Stimulated activated CD8-positive, alpha-beta memory T cell treated with anti-CD3 and anti-CD28 coated beads, Interleukin-12 subunit alpha, Interleukin-12 subunit beta, amount 100 ng/mL, for 24 hours (primary cell): ENCODE measurements at regions not wholly inside any gene's neighbourhood (a gene's known extent, or its start where the extent isn't known, plus 50 kb on each side); places are given as distances from the start of the nearest gene placed in this dataset.

Source experiments
- DNase-seq: peaks from one replicate; pipeline ENCODE4 v3.0.0-alpha.2; 2020; ENCODE audit errors: extremely low read depth

DNA sequence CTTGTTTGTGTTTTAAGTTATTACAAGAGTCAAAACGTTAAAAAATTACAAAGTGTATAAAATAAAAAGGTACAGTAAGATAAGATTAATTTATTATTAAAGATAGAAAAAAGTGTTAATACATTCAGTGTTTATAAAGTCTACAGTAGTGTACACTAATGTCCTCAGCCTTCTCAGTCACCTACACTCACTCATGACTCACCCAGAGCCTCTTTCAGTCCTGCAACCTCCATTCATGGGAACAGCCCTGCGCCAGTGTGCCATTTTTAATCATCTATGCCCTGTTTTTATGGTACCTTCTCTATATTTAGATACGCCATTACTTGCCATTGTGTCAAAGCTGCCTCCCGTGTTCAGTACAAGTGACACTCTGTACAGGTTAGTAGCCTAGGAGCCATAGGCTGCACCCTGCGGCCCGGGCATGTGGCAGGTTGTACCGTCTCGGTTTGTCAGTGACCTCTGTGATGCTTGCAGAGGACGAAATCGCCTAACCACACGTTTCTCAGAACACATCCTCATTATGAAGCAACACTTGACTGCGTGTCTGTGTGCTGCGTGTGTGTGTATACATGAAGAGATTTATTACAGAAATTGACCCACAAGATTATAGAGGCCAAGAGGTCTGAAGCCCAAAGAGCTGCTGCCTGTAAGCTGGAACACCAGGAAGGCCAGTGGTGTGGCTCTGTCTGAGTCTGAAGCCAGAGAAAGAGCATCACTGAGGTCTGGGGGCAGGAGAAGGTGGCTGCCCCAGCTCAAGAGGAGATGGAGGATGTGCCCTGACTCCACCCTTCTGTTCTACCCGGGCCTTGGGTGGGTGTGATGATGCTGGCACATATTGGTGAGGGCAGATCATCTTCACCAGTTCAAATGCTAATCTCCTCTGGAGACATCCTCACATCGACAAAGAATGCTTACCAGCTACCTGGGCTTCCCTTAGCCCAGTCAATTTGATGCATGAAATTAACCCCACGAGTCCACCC, 116.6 kb upstream of the C14orf180 start:
- no peak for DNase-seq

- DNase-seq = no peak
Observed at GRCh38 chr14:104464907-104465306, 114.7 kb upstream of the C14orf180 start.

GRCh38 chr14:104465482-104466390, 113.8 kb upstream of the C14orf180 start:
- DNase-seq = no peak

DNA sequence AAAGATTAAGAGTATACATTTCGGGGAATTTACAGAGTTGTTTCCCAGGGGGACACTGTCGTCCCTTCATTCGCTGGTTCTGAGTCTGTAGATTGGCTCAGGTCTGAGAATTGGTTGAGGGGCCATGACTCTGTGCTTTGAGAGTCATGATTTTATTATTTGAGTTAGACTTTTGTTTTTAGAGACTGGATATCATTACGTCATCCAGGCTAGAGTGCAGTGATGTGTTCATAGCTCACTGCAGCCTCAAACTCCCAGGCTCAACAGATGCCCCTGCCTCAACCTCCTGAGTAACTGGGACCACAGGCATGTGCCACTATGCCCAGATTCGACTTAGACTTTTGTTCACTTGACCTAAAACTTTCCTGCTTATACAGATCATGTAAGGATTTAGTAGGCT, 112.3 kb upstream of the C14orf180 start:
- DNase-seq = no peak

- no peak for DNase-seq
Observed at GRCh38 chr14:104467641-104468040, 111.9 kb upstream of the C14orf180 start.

- no peak for DNase-seq
Observed at GRCh38 chr14:104469591-104469990, 110.0 kb upstream of the C14orf180 start.

- no peak for DNase-seq
Observed at GRCh38 chr14:104470588-104470987, 109.0 kb upstream of the C14orf180 start.

GRCh38 chr14:104471114-104471513, 108.5 kb upstream of the C14orf180 start:
- DNase-seq = no peak

DNA sequence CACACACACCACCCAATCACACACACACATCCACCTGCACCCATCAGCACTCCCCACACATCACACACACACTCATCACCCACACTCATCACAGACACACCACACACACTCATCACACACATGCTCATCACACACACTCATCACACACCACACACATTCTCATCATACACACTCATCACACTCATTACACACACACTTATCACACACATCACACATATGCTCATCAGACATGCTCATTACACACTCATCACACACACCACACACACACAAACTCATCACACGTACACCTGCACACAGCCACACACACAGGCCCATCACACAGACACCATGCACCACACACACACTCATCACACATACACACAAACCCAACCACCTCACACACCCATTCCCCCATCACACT, 107.5 kb upstream of the C14orf180 start:
- DNase-seq = no peak

DNA sequence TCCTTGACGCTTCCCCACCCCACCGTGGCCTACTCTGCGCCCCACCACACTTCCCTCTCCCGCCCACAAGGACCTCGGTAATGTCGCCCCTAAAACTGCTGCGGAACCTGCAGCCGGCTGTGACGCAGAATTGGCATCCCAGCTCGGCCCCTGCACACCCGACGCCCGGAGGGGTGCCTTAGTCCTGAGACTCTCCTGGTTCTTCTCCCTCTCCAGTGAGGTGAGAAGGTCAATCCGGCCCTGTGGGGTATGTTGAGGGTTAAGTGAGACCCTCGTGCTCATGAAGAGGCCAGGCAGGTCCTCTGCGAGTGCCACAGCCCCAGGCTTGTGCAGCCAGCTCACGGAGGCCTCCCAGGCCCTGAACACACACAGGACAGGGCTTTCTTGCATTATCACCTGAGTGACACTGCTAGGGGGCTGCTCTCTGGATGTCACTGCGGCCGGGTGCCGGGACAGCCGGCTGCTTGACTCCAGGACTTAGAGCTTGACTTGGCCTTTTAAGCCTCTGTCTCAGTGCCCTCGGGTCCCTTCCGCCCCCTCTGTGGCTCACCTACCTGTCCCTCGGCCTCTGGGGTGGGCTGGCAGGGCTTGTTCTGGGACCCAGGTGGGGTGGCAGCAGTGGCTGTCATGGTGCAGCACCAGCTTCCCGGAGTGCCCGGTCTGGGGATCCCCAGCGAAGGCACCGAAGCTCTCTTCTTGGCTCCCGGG, 106.9 kb upstream of the C14orf180 start:
- no peak for DNase-seq

DNA sequence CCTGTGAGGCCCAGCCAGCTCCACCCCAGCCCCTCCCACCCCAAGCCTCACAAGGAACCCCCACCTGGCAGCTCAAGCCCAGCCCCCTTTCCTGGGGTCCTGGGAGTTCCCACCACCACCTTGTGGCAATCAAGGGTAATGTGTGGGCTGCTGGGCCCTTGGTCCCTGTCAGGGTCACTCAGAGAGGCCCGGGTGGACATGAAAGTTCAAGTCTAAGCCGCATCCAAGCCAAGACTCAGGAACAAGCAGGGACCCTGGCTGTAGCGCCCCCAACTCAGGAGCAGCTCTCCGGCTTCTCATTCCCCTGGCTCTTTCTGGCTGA, 106.4 kb upstream of the C14orf180 start:
- no peak for DNase-seq

GRCh38 chr14:104473649-104474494, 105.7 kb upstream of the C14orf180 start:
- no peak for DNase-seq

- no peak for DNase-seq
Observed at GRCh38 chr14:104474495-104475213, 104.9 kb upstream of the C14orf180 start.

- no peak for DNase-seq
Observed at GRCh38 chr14:104475256-104475655, 104.3 kb upstream of the C14orf180 start.

GRCh38 chr14:104475802-104476201, 103.8 kb upstream of the C14orf180 start:
- no peak for DNase-seq

- no peak for DNase-seq
Observed at GRCh38 chr14:104476437-104476836, 103.1 kb upstream of the C14orf180 start.

DNA sequence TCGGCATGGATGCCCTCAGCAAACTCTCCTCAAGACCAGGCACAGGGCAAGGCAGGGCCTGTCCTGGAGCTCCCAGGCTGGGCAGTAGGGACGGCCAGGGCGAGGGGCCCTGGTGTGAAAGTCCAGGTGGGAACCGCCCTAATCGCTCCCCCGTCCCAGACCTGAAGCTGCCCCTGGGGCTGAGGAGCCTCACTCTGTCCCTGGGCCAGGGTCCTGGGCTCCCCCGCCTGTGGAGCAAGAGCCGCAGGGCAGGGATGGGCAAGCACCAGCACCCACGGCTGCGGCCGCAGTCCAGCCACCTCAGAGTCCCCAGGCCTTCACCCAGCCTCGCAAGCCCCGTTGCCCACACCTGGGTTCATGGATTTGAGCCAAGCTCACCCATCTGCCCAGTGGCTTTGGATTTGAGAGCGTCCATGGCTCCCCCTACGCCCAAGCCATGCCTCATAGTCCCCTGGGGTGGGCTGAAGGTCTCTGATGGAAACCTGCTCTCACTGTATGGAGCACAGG, 102.4 kb upstream of the C14orf180 start:
- DNase-seq = no peak

DNA sequence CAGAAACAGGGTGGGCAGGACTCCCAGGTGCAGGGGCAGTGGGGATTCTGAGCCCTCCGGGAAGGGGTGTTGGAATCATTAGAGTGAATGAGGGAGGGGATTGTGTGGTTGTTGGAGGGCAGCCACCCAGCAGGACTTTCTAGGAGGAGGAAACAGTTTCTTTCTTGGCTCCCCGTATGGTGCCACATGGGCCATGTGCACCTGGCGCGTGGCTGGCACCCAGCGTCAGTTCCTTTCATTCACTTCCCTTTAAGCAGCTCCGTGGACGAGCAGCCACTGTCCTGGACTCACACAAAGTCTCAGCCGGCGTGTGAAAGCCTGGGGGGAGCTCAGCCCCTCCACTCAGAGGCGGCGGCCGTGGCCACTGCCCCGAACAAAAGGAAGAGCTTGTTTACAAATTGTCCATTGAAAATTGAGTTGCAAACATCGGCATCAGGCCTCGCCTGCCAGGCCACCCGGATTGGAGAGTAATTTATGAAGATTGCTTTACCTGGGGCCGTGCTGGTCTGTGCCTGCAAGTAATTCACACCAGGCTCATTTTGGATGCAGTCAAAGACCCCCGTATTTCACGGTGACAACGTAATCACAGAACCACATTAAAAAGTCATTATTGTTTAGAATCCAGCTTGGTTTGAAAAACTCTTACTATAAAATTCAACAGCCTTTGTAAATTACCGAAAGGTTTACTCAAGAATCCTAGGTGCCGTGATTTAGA, 101.7 kb upstream of the C14orf180 start:
- no peak for DNase-seq

DNA sequence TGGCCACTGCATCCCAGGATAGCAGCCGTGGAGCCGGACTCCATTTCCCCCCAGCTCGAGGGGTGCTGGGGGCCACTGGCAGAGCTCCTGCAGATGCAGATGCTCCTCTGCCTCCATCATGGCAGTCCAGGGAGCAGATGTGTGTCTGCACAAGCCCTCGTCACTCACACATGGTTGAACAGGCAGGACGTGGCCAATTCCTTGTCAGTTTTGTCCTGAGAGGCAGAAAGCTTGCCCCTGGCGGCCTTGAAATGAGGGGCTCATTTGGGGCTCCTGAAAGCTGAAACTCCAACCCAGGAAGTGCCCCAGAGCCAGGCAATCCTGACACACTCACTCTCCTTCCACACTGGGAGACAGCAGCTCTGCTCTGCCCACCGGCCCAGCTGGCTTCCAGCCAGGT, 100.9 kb upstream of the C14orf180 start:
- no peak for DNase-seq

DNA sequence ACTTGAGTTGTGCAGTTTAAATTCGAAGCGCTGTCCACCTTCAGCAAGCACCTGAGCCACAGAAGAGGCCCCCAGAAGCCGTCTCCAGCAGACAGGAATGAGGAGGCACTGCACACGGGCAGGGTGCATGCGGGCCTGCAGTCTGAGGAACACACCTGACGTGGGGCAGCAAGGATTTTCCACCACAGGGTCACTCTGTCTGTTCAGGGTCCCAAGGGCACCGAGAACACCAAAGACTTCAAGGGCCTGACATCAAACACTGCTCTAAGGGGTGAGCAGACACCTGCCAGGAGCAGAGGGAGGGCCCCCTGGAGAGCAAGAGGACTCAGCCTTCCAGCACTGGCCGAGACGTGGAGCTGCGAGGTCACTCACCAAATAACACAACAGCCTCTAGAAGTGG, 99.7 kb upstream of the C14orf180 start:
- DNase-seq = no peak
